Kidney (tissue), 13 donors: ENCODE measurements at regions not wholly inside any gene's neighbourhood (a gene's known extent, or its start where the extent isn't known, plus 50 kb on each side); places are given as distances from the start of the nearest gene placed in this dataset.
"Not testable (repeated sequence)": the region's sequence is repeated elsewhere in the genome, so short reads cannot be mapped to it uniquely, and the experiment has no call there.

Experiments used
- DNase-seq, 5 donors: peaks; one replicate each; pipeline ENCODE4 v3.0.0-alpha.2; 2013 to 2020
- FAIRE-seq: peaks from 2 replicates; lab custom pipeline; 2012; peaks lifted over from hg19 to GRCh38; lab: Jason Lieb, UNC
- H3K27ac ChIP-seq, 2 donors: one replicate each; pipeline ENCODE4 v1.7.0; 2013; ENCODE audit warnings: low read depth in 2 of 2, low read length in 2 of 2, inconsistent platforms in 1 of 2
- H3K27me3 ChIP-seq: one replicate; pipeline ENCODE4 v1.7.1; 2013; ENCODE audit warnings: low read length, inconsistent platforms; ENCODE audit not compliant: control insufficient read depth, insufficient read depth
- H3K36me3 ChIP-seq, 3 donors: one replicate each; pipeline versions ENCODE4 v1.7.0 to v1.7.1; 2013; ENCODE audit warnings: low read length in 3 of 3, control low read depth in 1 of 3, inconsistent platforms in 1 of 3; ENCODE audit not compliant: insufficient read depth in 3 of 3, control insufficient read depth in 2 of 3
- H3K4me1 ChIP-seq, 3 donors: one replicate each; pipeline versions ENCODE4 v1.7.0 to v1.7.1; 2013; ENCODE audit warnings: low read length in 3 of 3, inconsistent platforms in 1 of 3, low read depth in 1 of 3; ENCODE audit not compliant: control insufficient read depth in 2 of 3, insufficient read depth in 2 of 3
- H3K4me3 ChIP-seq, 3 donors: one replicate each; pipeline versions ENCODE4 v1.7.0 to v1.8.1; 2013; ENCODE audit warnings: low read length in 3 of 3, control low read depth in 1 of 3, inconsistent platforms in 1 of 3
- H3K9ac ChIP-seq, 3 donors: one replicate each; pipeline versions ENCODE4 v1.7.0 to v1.7.1; 2013; ENCODE audit warnings: low read length in 3 of 3, control low read depth in 1 of 3, inconsistent platforms in 1 of 3
- H3K9me3 ChIP-seq, 3 donors: one replicate each; pipeline versions ENCODE4 v1.7.0 to v1.7.1; 2013; ENCODE audit warnings: low read length in 3 of 3, control low read depth in 1 of 3, inconsistent platforms in 1 of 3; ENCODE audit not compliant: control insufficient read depth in 2 of 3, insufficient read depth in 1 of 3
- intact Hi-C: fragments of 100-400 bp; cut with DNase I; formaldehyde crosslinking; loops from one replicate; pipeline ENCODE4 v1.11.1; 2022
- TF ChIP-seq, protein P1 (sequence below): IDR thresholded peaks from 3 replicates; pipeline ENCODE4 v1.5.1; 2012; ENCODE audit warnings: mild to moderate bottlenecking, moderate library complexity, borderline replicate concordance; ENCODE audit not compliant: insufficient read depth; ENCODE audit errors: extremely low read depth
- donor health status: control.
- donor health status: control.
- donor health status: control.
- donor health status: control.
- donor health status: control.
- donor health status: DM: yes; HTN: yes; CAD: no.
- donor health status: Normal renal cell carcinoma (clear cell type).

DNA sequence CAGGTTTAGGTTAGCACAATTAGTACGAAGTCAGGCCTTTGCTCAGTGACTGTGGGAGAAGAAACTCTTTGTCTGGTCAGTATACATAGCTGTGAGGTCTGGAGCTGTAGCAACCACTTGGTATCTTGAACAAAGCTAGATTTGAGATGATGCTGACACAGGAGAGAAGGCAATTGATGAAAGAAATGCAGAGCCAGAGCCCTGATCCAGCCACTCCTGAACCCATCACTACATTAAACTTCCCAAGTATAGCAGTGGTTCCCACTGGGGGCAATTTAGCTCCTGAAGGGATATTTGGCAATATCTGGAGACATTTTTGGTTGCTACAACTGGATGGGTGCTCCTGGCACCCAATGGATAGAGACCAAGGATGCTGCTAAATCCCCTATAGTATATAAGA, 143.9 kb upstream of the SPRED2 start:
- Histone ChIP-seq H3K4me1 (peaks cover 0 to 2% (median 0%) of the 10 kb centered on the region in 3 donors), H3K9ac (no peak overlapping the region)
- no peak for FAIRE-seq

DNA sequence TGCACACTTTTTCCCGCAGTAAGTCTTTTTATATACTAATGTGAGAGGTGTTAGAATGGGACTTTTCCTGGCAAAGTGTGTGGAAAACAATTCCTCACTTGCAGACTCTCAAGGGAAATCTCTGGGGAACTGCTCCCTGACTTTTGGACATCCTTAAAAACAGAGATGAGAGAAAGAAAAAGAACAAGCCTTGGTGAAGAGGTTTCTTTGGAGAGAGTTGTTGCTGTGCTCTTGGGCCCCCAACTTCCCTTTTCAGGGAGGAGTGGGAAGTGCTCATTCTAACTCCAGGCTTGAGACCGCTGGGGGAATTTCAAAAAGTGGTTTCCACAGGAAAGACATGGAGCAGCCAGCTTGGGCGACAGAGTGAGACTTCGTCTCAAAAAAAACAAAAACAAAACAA, 142.6 kb upstream of the SPRED2 start:
- intact Hi-C loops, result no loop called here
- FAIRE-seq, result no peak

More for the DNA sequence above, 143.9 kb upstream of the SPRED2 start:
- no peak for DNase-seq
- Histone ChIP-seq H3K36me3 (no peaks in the 10 kb centered on the region), H3K27me3 (no peaks in the 10 kb centered on the region), H3K27ac (no peak overlapping the region), H3K9me3 (no peaks in the 10 kb centered on the region), H3K4me3 (no peak overlapping the region)
- TF ChIP-seq, protein P1, sequence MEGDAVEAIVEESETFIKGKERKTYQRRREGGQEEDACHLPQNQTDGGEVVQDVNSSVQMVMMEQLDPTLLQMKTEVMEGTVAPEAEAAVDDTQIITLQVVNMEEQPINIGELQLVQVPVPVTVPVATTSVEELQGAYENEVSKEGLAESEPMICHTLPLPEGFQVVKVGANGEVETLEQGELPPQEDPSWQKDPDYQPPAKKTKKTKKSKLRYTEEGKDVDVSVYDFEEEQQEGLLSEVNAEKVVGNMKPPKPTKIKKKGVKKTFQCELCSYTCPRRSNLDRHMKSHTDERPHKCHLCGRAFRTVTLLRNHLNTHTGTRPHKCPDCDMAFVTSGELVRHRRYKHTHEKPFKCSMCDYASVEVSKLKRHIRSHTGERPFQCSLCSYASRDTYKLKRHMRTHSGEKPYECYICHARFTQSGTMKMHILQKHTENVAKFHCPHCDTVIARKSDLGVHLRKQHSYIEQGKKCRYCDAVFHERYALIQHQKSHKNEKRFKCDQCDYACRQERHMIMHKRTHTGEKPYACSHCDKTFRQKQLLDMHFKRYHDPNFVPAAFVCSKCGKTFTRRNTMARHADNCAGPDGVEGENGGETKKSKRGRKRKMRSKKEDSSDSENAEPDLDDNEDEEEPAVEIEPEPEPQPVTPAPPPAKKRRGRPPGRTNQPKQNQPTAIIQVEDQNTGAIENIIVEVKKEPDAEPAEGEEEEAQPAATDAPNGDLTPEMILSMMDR, result no peak
- intact Hi-C loops, result no loop called here

DNA sequence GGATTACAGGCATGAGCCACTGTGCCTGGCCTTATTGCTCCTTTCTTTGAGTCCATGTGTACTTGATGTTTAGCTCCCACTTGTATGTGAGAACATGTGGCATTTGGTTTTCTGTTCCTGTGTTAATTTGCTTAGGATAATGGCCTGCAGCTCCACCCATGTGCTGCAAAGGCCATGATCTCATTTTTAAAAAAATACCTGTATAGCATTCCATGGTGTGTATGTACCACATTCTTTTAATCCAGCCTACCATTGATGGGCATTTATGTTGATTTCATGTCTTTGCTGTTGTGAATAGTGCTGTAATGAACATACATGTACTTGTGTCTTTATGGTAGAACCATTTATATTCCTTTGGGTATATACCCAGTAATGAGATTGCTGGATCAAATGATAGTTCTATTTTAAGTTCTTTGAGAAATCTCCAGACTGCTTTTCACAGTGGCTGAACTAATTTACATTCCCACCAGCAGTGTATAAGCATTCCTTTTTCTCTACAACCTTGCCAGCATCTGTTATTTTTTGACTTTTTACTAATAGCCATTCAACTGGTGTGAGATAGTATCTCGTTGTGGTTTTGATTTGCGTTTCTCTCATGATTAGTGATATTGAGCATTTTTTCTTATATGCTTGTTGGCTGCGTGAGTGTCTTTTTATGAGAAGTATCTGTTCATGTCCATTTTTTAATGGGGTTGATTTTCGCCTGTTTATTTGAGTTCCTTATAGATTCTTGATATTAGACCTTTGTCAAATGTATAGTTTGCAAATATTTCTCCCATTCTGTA, 136.4 kb upstream of the SPRED2 start:
- H3K27me3 ChIP-seq, H3K9me3 ChIP-seq, intact Hi-C loops, H3K4me3 ChIP-seq, H3K36me3 ChIP-seq, FAIRE-seq, H3K9ac ChIP-seq, H3K27ac ChIP-seq, H3K4me1 ChIP-seq: not testable (repeated sequence)
- DNase-seq, result peak in 1 of 5 donors; percentile 14

More for the DNA sequence above, 142.6 kb upstream of the SPRED2 start:
- Histone ChIP-seq H3K36me3 (no peaks in the 10 kb centered on the region), H3K4me1 (peaks cover 0 to 2% (median 0%) of the 10 kb centered on the region in 3 donors), H3K9ac (no peak overlapping the region), H3K9me3 (no peaks in the 10 kb centered on the region), H3K27ac (no peak overlapping the region), H3K27me3 (no peaks in the 10 kb centered on the region), H3K4me3 (no peak overlapping the region)
- DNase-seq, result no peak
- TF ChIP-seq, protein P1, result no peak

DNA sequence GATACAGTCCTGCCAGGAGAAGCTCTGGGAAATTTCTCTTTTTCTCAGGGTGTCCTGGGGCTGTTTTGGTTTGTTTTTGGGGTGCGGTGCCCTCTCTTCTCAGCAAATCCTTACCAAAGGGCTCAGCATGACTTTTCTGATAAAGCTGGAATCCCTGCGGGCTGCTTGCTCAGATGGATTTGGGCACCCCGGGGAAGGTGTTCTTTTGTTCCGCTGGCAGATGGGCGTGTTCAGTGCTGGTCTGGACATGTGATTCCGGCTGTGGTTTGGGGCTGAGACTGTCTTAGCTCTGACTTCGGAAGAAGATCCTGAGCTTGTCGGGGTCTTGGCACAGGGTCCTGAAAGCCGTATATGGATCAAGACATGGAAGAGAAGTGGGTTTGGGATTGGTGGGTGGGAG, 134.2 kb upstream of the SPRED2 start:
- TF ChIP-seq, protein P1, result no peak
- intact Hi-C loops, result no loop called here
- H3K9me3 ChIP-seq, result no peaks in the 10 kb centered on the region
- no peak overlapping the region for H3K27ac ChIP-seq
- no peak for FAIRE-seq
- no peak overlapping the region for H3K9ac ChIP-seq
- H3K36me3 ChIP-seq, result no peaks in the 10 kb centered on the region
- H3K4me1 ChIP-seq, result no peaks in the 10 kb centered on the region
- H3K4me3 ChIP-seq, result no peak overlapping the region
- no peaks in the 10 kb centered on the region for H3K27me3 ChIP-seq
- DNase-seq, result no peak
